Astrocyte of the cerebellum (primary cell): ENCODE measurements at regions not wholly inside any gene's neighbourhood (a gene's known extent, or its start where the extent isn't known, plus 50 kb on each side); places are given as distances from the start of the nearest gene placed in this dataset.

Experiments used
- DNase-seq: peaks from one replicate; pipeline ENCODE4 v3.0.0-alpha.2; 2011; ENCODE audit warnings: low read depth
- H3K4me3 ChIP-seq: 2 replicates; pipeline ENCODE4 v1.5.1; 2011; ENCODE audit warnings: mild to moderate bottlenecking, low read depth, low read length, moderate library complexity
- in situ Hi-C: cut with HindIII; loops from 2 replicates; pipeline ENCODE4 v1.10.0; 2017; ENCODE audit warnings: low sequenced_read_pairs
- TF ChIP-seq, protein P1 (sequence below): IDR thresholded peaks from 2 replicates; pipeline ENCODE4 v1.5.1; 2012; ENCODE audit warnings: low read length, low read depth, moderate library complexity, mild to moderate bottlenecking; ENCODE audit errors: missing control alignments

GRCh38 chr4:136803433-136803832, 728.9 kb downstream of the PCDH18 start:
- H3K4me3 ChIP-seq = no peak overlapping the region
- TF ChIP-seq, protein P1, sequence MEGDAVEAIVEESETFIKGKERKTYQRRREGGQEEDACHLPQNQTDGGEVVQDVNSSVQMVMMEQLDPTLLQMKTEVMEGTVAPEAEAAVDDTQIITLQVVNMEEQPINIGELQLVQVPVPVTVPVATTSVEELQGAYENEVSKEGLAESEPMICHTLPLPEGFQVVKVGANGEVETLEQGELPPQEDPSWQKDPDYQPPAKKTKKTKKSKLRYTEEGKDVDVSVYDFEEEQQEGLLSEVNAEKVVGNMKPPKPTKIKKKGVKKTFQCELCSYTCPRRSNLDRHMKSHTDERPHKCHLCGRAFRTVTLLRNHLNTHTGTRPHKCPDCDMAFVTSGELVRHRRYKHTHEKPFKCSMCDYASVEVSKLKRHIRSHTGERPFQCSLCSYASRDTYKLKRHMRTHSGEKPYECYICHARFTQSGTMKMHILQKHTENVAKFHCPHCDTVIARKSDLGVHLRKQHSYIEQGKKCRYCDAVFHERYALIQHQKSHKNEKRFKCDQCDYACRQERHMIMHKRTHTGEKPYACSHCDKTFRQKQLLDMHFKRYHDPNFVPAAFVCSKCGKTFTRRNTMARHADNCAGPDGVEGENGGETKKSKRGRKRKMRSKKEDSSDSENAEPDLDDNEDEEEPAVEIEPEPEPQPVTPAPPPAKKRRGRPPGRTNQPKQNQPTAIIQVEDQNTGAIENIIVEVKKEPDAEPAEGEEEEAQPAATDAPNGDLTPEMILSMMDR = no peak
- no peak for DNase-seq
- in situ Hi-C loops = no loop called here

- TF ChIP-seq, protein P1 = no peak
- in situ Hi-C loops = no loop called here
- no peak overlapping the region for H3K4me3 ChIP-seq
- no peak for DNase-seq
These were observed 732.0 kb downstream of the PCDH18 start for GRCh38 chr4:136800248-136800647.

GRCh38 chr4:136796953-136797352, 735.3 kb downstream of the PCDH18 start:
- DNase-seq = no peak

DNA sequence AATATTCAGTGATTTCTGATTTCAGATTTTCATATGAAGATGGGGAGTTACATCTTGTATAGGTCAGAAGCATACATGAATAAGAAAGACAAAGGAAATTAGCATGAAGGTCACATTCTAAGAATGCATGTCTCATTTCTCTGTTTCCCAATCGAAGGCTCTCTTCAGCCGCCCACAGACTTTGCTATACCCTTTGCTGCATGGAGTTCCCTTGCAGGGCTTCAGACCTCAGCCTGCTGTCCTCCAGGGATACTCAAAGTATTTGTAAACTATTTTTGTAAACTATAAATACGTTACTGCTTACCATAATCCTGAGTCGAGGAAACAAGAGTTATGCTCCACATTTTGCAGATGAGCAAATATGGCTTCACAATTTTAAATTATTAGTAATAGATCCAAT, 738.4 kb downstream of the PCDH18 start:
- H3K4me3 ChIP-seq = no peak overlapping the region
- no peak for DNase-seq
- in situ Hi-C loops = no loop called here
- TF ChIP-seq, protein P1 = no peak

More at GRCh38 chr4:136796953-136797352, 735.3 kb downstream of the PCDH18 start:
- TF ChIP-seq, protein P1 = no peak
- H3K4me3 ChIP-seq = no peak overlapping the region
- in situ Hi-C loops = no loop called here

DNA sequence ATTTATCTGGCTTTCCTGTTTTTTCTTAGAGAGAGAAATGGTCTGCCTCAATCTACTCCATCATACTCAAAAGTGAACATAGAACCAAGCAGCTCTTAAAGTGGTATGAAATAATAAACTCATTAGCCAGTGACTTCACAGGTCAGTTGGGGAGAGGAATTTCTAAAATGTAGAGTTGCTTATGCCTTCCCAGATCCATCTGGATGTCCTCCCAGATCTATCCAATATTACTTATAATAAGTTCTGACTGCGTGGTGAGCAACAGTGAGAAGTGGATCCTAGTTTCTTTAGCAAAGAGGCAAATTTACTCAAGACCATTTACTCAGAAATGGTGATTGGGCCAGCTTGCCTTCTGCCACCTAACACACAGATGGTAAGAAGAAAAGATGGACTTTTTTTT, 748.0 kb downstream of the PCDH18 start:
- in situ Hi-C loops = no loop called here
- no peak for DNase-seq
- TF ChIP-seq, protein P1 = no peak

GRCh38 chr4:136769717-136770116, 762.6 kb downstream of the PCDH18 start:
- no peak overlapping the region for H3K4me3 ChIP-seq
- DNase-seq = no peak
- TF ChIP-seq, protein P1 = no peak
- in situ Hi-C loops = no loop called here

More for the DNA sequence above, 748.0 kb downstream of the PCDH18 start:
- H3K4me3 ChIP-seq = no peak overlapping the region

DNA sequence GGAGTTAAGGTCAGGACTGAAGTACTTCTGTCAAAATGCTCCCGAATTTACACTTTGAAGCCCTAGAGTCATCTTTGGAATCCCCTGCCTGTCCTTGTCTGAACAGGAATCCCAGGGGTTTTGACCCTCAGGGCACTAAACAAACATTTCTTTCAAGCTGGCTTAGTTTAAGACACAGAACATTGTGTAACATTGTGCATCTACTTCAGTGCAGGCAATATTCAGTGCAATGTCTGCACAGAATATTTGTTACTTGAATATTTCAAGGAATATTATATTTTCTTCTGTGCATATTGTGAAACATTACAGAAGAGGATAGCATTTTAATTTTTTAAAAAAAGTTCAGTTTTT, 763.4 kb downstream of the PCDH18 start:
- TF ChIP-seq, protein P1 = no peak
- in situ Hi-C loops = no loop called here
- H3K4me3 ChIP-seq = no peak overlapping the region
- no peak for DNase-seq
